VCaP (cell line): ENCODE measurements at regions not wholly inside any gene's neighbourhood (a gene's known extent, or its start where the extent isn't known, plus 50 kb on each side); places are given as distances from the start of the nearest gene placed in this dataset.
A peak's percentile ranks its signal among the peaks of the same experiment; 100 is the strongest.
"Not testable (repeated sequence)": the region's sequence is repeated elsewhere in the genome, so short reads cannot be mapped to it uniquely, and the experiment has no call there.

Experiments used
- H3K27ac ChIP-seq: fragments of 450-650 bp; 2 replicates; pipeline ENCODE4 v1.5.1; 2017
- TF ChIP-seq, protein P1 (sequence below): fragments of 450-650 bp; conservative IDR thresholded peaks from 2 replicates; pipeline ENCODE4 v1.5.1; 2017; ENCODE audit warnings: mild to moderate bottlenecking, moderate library complexity

DNA sequence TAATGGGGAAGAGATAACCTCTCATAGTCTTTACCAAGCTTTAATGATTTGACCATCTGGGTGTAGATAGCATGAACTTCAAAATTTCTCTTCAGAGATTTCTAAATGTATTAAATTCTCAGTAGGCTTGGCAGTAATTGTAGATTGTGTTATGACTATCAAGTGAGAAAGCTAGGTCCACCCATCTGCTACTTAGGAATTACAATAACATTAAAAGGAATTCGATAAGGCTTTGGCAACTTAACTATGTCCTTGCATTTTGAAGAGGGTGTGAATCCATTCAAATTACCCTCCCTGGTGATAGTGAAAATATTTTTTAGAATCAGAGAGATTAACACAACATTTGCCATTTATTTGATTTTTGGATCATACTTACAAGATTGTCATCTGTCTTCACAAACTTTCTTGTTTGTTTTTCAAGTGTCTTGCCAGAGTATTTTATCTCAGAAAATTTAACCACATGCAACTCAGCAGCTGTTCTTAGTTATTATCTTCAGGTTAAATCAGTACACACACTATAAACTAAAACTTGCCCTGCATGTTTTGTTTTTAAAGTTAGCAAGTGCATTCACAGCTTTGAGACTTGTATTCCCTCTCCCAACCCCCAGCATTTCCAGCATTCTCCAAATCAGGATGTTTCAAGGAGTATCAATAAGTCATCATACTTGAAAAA lies 69.6 kb upstream of the COL8A1 start:
- peak overlapping the region; percentile 70 for H3K27ac ChIP-seq
- TF ChIP-seq, protein P1, sequence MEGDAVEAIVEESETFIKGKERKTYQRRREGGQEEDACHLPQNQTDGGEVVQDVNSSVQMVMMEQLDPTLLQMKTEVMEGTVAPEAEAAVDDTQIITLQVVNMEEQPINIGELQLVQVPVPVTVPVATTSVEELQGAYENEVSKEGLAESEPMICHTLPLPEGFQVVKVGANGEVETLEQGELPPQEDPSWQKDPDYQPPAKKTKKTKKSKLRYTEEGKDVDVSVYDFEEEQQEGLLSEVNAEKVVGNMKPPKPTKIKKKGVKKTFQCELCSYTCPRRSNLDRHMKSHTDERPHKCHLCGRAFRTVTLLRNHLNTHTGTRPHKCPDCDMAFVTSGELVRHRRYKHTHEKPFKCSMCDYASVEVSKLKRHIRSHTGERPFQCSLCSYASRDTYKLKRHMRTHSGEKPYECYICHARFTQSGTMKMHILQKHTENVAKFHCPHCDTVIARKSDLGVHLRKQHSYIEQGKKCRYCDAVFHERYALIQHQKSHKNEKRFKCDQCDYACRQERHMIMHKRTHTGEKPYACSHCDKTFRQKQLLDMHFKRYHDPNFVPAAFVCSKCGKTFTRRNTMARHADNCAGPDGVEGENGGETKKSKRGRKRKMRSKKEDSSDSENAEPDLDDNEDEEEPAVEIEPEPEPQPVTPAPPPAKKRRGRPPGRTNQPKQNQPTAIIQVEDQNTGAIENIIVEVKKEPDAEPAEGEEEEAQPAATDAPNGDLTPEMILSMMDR = no peak

DNA sequence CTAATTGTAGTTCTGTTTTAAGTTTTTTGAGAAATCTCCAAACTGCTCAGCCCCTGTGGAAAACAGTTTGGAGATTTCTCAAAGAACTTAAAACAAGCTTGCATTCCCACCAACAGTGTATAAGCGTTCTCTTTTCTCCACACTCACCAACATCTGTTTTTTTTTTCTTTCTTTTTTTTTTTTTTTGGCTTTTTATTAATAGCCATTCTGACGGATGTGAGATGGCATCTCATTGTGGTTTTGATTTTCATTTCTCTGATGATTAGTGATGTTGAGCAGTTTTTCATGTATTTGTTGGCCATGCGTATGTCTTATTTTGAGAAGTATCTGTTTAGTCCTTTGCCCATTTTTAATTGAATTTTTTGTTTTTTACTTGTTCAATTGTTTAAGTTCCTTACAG lies 73.1 kb upstream of the COL8A1 start:
- TF ChIP-seq, protein P1 = no peak
- no peak overlapping the region for H3K27ac ChIP-seq

DNA sequence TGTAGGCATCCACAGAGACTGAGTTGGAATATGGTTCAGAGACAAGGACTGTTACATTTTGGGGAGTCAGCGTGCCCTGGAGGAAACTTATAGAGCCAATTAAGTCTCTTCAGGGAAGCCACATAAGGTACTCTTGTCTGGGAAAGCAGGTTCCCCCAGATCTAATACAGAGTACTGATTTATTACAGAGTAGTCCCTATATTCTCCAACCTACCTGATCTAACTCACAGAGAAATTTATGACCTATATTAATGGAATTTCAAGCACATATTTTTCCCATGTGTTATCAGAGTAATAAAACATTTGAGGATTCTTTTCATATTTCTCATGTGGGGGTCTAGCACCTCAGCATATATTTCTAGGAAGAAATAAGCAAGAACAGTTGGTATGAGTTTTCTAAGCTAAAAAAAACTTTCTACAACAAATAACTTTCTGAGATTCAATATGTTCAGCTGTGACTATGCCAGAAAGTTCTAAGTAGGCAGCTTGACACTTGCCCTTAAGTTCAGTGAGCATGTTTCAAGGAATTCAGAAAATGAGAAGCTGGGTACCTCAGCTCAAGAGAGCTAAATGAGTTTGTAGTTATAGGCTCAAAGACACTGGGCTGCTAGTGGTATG lies 75.3 kb upstream of the COL8A1 start:
- TF ChIP-seq, protein P1 = no peak
- H3K27ac ChIP-seq = no peak overlapping the region

DNA sequence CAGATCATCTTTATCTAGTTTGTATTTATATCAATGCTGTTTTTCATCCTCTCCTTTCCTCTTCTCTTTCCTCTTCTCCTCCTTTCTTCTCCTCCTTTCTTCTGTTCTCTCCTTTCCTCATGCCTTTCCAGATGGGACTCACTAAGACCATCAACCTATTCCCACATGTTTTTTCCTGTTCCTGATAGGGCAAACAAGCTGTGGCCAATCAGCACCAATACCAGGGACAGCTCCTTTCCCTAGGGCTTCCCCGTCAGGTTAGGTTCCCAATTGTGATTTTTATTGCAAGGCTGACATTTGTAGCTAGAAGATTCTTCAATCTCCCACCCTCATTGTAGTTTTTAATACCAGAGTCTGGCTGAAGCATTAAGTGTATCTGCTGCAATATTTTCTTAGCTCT lies 76.3 kb upstream of the COL8A1 start:
- H3K27ac ChIP-seq = no peak overlapping the region
- TF ChIP-seq, protein P1 = no peak

DNA sequence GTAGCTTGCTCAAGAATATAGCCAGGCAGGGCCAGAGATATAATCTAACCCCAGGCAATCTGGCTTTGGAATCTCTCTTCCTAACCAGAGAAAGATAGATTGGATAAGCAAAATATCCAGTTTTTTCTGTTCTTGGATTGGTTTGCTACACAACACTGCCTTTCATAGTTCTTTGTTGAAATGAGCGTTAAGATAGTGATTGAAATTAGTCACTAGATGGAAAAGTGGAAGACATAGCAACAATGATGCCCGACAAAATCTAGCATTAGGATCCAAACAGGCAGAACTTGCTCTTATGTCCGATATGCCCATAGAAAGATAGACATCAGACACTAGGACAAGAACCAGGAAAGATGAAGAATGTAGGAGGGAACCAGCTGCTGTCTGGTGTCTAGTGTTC lies 77.3 kb upstream of the COL8A1 start:
- TF ChIP-seq, protein P1 = no peak

DNA sequence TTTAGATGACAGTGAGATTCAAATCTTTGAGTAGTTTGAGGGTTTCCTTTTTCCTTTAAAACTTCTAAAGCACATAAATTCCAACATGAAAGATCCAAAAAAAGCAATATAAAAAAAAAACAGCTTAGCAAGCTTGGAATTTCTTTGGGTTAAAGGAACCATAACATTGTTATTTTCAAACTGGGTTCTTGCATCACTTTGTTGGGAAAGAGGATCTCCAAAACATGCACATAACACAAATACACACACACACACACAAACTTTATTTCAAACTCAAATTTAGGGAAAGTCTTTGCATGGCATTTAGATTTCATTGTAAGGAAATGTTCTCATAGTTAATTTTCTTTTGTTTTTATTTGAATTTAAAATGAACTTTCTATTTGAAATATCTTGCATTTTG lies 79.2 kb upstream of the COL8A1 start:
- TF ChIP-seq, protein P1 = no peak
- no peak overlapping the region for H3K27ac ChIP-seq

More for the DNA sequence above, 77.3 kb upstream of the COL8A1 start:
- H3K27ac ChIP-seq = no peak overlapping the region

DNA sequence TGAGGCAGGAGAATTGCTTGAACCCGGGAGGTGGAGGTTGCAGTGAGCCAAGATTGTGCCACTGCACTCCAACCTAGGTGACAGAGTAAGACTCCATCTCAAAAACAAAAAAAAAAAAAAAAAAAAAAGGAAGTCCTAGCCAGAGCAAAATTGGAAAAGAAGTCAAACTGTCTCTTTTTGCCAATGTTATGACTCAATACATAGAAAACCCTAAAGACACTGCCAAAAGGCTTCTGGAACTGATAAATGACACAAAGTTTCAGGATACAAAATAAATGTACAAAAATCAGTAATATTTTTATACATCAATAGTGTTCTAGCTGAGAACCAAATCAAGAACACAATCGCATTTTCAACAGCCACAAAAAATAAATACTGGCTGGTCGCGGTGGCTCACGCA lies 82.5 kb upstream of the COL8A1 start:
- H3K27ac ChIP-seq = not testable (repeated sequence)

DNA sequence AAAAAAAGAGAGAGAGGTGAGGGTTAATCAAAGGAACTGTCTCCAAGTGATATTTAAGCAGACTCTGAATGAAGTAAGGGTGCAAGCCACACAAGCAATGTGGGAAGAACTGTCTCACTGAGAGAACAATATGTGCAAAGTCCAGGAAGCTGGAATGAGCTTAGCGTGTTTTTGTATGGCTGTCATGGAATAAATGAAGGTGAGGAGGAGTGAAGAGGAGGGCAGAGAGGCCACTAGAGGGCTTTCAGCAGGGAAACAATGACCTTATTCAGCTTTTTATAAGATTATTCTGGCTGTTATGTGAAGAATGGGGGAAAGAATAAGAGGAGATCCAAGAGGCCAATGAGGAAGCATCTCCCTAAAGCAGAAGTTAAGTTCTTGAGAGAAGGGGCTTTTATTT lies 86.9 kb upstream of the COL8A1 start:
- TF ChIP-seq, protein P1 = no peak
- no peak overlapping the region for H3K27ac ChIP-seq
